GM12865 (cell line): ENCODE measurements at regions not wholly inside any gene's neighbourhood (a gene's known extent, or its start where the extent isn't known, plus 50 kb on each side); places are given as distances from the start of the nearest gene placed in this dataset.

Experiments used
- DNase-seq: peaks from one replicate; pipeline ENCODE4 v3.0.0; 2010; ENCODE audit warnings: low read depth
- H3K4me3 ChIP-seq: 2 replicates; pipeline ENCODE4 v1.5.1; 2011; ENCODE audit warnings: mild to moderate bottlenecking, low read depth, low read length, control low read depth
- CTCF ChIP-seq: IDR thresholded peaks from 2 replicates; pipeline ENCODE4 v1.5.1; 2011; ENCODE audit warnings: low read length, control low read depth, low read depth, inconsistent platforms; ENCODE audit not compliant: insufficient read depth; ENCODE audit errors: missing control alignments

GRCh38 chr11:37134637-37135036, 536.6 kb upstream of the RAG2 start:
- no peak for DNase-seq
- TF ChIP-seq CTCF = no peak

GRCh38 chr11:37124384-37124783, 526.3 kb upstream of the RAG2 start:
- DNase-seq = no peak

More at GRCh38 chr11:37134637-37135036, 536.6 kb upstream of the RAG2 start:
- H3K4me3 ChIP-seq = no peak overlapping the region

GRCh38 chr11:37115963-37116362, 517.9 kb upstream of the RAG2 start:
- no peak overlapping the region for H3K4me3 ChIP-seq
- no peak for DNase-seq
- no peak for TF ChIP-seq CTCF

More at GRCh38 chr11:37124384-37124783, 526.3 kb upstream of the RAG2 start:
- TF ChIP-seq CTCF = no peak
- no peak overlapping the region for H3K4me3 ChIP-seq

GRCh38 chr11:37110385-37110784, 512.3 kb upstream of the RAG2 start:
- no peak for DNase-seq
- TF ChIP-seq CTCF = no peak
- no peak overlapping the region for H3K4me3 ChIP-seq

- no peak for TF ChIP-seq CTCF
- DNase-seq = no peak
- no peak overlapping the region for H3K4me3 ChIP-seq
Measured at GRCh38 chr11:37109286-37109585, 511.2 kb upstream of the RAG2 start.

- no peak for TF ChIP-seq CTCF
- DNase-seq = no peak
- no peak overlapping the region for H3K4me3 ChIP-seq
Measured at GRCh38 chr11:37108436-37109285, 510.6 kb upstream of the RAG2 start.

GRCh38 chr11:37107831-37108230, 509.8 kb upstream of the RAG2 start:
- no peak overlapping the region for H3K4me3 ChIP-seq
- TF ChIP-seq CTCF = no peak
- no peak for DNase-seq
